Putamen (tissue), 1 donor: ENCODE measurements at regions not wholly inside any gene's neighbourhood (a gene's known extent, or its start where the extent isn't known, plus 50 kb on each side); places are given as distances from the start of the nearest gene placed in this dataset.
"Not testable (repeated sequence)": the region's sequence is repeated elsewhere in the genome, so short reads cannot be mapped to it uniquely, and the experiment has no call there.

Source experiments
- DNase-seq: peaks from one replicate; pipeline ENCODE4 v3.0.0-alpha.2; 2016; ENCODE audit warnings: low spot score

DNA sequence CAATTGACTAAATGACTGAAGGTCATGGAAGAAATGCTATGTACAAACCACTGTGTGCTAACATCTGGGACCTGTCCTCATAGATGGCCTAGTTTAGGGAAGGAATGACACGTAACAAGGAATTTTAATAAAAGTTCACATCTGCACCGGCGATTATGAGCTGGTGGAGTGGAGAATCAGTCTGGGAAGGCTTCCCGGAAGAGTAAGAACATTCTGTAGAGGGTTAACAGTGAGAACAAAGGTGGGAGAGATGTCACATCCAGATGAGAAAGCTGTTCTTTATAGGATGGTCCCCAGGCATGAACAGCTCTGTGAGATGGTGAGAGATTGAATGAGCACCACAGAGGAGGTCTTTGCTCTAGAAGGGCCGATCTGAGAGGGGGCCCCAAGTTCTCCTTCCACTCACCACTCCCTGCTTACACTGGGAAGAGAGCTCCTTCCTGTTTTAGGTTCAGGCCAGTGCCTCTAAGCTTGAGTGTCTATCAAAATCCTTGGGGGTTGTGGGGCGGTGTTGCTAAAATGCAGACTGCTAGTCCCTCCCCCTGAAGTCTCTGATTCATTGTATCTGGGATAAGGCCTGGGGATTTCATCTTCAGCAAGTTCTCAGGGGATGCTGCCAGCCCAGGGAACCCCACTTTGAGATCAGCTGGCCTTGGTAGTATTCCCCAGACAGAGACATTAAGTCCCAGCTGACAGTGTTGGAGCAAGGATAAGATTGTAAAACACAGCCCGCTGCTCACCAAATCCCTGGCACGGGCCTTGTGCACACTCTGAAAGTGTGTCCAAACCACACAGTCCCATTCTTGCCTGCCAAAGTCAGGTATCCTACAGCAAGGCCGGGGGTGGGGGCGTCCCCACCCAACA, 294.7 kb upstream of the MAF start:
- no peak for DNase-seq

DNA sequence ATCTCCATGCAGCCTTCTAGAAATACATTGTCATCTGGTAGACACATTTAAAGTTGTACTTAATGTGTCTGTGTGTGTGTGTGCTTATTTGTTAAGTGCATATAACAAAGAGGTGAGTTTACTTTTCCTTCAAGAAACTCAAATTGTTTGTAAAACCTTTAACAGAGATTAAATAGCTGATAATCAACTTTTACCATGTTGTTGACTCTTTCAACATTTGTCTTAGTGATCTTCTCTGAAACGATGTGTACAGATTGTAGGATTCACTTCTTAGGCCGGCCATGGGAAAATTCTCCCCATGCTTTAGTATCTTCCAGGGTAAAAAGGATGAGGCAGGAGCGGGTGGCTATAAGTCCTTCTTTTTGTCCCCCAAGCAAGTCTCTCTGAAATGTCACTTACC, 292.9 kb upstream of the MAF start:
- no peak for DNase-seq

DNA sequence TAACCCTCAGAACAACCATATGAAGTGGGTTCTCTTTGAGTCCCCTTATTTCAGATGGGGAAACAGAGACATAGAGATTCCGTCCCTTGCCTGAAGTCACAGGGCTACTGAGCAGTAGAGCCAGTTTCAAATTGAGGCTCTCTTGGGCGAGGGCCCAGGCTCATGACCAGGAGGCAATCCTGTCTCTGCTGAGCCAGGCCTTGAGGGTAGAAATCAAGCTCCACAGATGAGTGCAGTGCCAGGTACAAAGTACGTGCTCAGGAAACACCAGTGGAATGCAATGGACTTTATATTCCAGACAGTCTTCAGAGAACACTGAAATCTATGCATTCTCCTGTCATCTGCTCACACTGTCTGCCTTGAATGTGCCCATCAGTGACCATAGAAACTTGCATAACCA, 291.7 kb upstream of the MAF start:
- DNase-seq = no peak

DNA sequence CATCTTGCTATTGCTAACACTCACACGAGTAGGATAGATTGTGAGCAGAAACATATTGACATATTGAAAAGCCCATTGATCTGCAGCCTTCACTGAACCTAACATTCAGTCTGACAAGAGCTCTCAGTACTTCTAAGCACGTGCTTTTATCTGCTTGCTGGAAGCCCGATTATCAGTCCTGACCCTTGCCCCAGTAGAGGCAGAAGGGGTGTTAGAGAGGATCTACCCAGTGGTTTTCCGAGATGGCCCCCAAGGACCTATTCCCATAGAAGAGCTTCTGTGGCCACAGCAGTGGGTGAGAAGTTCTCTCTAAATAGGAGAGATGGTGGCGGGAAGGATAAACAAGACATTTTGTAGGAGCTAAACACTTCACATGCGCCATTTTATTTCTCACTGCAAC, 290.9 kb upstream of the MAF start:
- DNase-seq = no peak

DNA sequence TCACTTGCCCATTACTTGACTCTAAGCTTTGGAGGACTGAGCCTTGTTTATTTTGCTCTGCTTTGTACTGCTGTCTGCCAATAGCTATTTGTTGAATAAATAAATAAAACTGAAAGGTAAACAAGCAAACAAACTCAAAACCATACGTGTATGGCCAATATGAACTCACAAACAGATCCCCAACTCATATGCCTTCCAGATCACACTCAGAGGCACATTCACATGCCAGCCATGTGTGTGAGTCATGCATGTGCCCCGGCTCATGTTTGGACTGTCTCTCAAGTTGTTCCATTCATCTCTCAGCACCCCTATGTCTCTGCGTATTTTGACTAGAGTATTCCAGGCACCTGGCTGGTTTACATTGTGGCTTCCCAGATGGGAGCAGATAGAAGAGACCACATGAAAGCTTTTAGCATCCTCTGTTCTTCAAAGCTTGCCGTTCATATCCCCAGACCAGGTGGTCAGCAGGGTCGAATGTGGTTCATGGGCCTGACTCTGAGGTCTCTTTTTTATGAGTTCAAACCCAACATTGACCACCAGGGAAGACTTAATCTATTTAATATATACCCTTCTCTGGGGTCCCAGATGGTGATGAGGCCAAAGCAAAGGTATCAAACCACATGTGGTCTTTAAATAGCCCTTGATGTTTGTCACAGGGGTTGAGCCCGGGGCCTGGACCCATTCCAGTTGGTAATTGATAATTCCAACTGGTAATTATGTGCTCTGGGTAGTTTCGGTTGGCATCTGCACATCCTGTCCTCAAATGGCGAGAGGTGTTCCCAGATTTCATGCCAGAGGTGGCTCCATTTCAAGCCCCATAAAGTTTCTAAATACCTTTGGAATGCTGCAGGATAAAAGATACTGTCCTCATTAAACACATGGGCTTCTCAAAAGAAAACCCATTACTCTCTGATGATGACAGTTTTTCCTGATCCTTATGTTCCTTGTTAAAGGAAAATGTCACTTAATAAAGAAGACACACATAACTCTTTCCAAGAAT, 287.3 kb upstream of the MAF start:
- no peak for DNase-seq

DNA sequence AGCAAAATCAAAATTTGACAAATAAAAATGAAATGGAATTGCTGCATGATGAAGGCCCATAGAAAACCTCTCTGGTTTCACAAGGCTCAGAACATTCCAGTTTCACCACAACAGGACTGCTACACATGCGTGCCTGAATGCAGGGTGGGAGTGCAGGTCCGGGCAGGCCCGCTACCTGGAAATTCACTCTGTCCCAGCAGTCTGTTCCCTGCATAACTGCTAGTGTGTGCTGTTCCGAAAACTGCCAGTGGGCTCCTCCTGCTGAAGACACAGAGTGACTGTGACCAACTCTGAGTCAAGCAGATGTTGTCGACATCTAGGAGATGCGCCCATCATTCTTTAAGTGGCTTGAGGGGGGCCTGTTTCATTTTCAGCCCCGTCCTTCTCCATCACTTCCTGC, 284.8 kb upstream of the MAF start:
- DNase-seq = no peak

DNA sequence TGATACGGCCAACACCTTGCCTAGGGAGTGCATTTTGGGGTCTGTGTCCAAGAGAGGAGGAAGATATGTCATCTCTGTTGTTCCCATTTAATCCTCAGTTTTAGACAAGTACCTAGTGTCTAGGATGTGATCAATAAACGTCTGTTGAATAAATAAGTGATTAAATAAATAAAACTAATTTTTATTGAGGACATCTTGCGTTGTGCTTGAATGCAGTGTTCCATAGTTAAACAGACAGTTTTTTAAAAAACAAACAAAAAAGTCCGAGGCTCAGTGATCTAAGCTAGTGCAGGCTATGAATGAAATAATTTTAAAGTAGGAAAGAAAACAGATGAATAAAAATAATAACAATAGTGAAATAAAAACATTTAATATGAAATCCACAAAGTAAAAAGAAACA, 283.0 kb upstream of the MAF start:
- DNase-seq = no peak

DNA sequence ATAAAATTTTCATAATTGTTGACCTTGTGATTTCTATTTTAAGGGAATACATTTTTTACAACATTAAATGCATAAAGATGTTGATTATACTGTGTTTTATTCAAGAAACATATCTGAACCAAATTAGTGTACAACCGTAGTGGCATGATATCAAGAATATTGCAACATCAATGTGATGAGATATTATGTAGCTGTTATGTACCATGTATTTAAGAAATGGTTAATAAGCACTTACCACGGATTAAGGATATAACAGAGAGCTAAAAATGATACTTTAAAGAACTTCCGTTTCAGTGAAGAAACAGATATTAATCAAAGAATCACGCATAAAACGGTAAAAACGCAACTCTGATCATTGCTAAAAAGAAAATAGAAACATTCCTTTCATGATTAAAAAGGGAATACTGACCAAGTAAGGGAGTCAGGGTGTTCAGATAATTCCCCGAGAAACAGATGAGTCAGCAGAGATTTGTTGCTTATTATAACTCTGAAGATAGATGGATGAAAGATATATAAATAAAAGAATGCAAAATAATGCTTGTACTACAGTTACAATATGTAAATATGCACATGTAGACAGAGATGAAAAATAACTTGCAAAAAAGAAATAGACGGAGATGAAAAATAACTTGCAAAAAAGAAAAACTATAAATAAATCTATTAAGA, 281.9 kb upstream of the MAF start:
- DNase-seq = no peak

DNA sequence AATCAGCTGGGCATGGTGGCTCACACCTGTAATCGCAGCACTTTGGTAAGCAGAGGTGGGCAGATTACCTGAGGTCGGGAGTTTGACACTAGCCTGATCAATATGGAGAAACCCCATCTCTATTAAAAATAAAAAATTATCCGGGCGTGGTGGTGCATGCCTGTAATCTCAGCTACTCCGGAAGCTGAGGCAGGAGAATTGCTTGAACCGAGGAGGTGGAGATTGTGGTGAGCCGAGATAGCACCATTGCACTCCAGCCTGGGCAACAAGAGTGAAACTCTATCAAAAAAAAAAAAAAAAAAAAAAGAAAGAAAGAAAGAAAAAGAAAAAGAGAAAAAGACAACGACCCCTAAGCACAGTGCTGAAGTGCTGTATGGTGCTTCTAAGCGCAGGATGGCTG, 280.6 kb upstream of the MAF start:
- DNase-seq = not testable (repeated sequence)

DNA sequence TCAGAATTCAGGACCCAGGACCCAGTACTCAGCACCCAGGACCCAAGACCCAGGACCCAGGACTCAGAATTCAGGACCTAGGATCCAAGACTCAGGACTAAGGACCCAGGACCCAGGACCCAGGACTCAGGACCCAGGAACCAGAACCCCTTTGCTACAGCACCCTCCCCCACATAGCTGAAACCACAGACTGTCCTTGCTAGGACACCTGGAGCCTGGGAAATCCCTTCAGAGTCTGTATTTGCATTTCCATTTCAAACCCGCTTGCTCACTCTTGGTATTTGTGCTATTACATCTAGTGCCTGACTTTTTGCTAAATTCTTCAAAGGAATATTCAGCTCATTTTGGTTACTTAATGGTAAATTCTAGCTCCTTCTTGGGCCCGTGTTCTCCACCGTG, 275.8 kb upstream of the MAF start:
- no peak for DNase-seq

DNA sequence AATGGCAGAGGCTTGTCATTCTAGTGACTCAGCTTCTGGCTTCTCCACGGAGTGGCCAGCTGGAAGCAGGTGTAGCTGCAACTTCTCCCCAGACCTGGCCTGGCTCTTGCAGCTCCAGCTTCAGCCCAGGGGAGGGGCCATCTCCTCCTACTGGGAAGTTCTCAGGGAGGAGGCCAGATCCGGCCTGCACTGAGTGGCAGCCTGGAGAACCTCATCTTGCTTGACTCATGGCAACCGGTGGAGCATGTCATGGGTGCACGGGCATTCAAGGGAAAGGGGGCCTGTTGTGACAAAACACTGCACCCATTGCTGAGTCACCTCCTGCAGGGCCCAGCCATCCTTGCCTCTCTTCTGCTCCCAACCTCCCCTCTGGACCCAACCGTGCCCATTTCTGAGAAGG, 273.9 kb upstream of the MAF start:
- DNase-seq = no peak

DNA sequence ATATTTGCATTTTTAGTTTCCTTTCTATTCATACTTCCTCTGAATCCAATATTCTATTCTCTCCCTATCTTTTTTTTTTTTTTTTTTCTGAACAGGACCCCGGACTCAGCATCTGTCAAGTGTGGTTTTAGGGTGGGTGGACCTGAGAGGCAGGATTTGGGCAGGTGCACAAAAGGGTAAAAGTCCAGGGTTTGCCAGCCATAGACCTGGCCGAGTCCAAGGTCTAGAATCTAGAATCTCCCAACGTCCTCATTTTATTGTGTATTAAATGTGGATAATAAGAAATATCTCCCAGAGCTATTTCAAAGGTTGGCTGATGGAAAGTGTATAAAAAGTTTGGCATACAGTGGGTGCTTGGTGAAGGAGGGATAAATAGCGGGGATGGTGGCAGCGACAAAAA, 273.3 kb upstream of the MAF start:
- DNase-seq = no peak

DNA sequence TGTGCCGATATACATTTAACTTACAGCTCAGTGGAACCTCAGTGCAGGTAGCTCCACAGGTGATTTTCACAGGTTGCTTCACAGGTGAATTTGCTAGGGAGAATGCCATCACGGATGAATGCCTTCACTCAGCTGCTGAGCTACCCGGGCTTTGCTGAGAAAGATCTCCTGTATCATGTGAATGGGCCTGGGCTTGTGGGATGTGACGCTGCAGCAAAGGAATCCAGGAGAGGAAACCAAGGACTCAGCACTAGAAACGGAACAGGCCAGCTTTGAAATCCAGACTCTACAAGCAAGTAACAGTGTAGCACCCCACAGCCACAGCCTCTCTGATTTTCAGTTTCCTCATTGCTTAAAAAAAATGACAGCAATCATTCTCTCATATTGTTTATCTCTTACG, 271.4 kb upstream of the MAF start:
- DNase-seq = no peak

DNA sequence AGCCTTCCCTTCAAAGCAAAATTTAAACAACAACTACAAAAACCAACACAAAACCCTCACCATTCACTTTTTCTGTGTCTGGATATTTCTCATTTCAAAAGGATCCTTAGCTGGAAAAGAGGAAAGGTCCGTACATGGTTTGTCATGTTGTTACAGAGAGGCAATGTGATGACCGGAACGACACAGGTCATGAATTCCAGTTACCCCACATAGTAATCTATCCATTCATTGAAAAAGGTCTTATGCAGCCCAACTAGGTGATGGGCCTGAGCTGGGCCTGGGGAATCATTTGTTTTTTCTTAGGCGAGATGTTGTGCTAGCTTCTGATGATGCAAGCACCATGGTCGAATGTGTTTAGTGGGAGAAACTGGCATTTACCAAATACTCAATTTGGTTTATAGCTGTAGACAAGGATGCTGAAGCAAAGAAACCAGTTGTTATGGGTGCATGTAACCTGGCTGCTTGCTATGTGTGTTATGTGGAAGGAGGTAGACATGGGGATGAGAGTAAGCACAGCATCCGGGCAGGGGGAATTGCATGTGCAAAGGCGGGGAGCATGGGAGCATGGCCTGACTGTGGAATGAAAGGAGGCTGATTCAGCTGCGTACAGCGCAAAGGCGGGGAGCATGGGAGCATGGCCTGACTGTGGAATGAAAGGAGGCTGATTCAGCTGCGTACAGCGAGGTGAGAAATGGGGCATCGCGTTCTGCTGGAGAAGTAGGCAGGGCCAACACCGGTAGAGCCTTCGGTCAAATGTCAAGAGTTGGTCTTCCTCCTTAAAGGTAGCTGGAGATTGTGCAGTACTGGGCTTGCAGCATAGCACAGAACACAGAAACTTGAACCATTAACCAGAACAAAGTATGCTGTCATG, 269.7 kb upstream of the MAF start:
- no peak for DNase-seq

DNA sequence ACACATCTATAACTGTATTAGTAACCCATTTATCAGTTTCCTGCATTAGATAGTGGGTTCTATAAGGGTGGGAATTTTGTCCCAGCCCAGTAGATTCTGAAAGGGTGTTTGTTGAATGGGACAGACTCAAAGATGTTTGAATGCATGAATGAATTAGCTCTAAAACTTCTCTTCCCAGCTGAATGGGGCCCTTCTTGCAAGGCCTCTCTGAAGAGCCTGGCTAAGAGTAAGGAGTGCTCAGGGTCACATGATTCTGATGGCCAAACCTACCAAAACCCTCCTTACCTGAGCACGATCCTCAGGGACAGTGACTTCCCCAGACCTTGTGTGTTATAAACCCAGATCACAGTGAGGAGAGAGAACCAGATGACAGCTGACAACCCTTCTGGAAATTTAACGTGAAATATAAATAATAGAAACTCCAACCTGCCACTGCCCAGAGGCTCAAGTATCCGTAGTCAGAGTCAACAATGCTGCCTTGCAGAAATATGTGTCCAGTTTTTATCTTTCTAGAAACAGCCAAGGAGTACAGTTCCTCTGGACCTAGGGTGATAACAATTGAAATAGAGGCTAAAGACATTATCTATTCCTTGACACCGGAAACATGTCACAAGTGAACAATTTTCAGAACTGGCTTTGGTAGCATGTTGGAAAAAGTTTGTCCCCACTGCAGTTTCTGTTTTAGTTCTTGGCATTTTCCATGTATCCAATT, 268.9 kb upstream of the MAF start:
- no peak for DNase-seq

DNA sequence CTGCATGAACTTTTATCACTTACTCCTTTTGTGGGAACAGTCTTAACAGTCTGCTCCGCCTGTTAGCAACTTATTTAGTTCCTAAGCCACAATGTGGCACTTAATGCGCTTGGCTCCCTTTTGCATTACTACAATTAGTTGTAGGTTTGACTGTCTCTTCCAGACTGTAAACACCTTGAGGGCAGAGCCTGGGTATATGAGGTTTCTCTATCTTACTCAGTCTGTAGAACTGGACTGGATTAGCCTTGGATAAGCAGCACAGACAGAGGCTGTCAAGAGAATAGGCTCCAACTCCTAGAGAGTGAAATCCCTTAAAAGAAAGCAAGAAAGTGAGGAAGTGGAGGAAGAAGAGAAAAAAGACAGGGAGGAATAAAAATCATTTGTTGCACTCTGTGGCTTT, 268.3 kb upstream of the MAF start:
- no peak for DNase-seq

DNA sequence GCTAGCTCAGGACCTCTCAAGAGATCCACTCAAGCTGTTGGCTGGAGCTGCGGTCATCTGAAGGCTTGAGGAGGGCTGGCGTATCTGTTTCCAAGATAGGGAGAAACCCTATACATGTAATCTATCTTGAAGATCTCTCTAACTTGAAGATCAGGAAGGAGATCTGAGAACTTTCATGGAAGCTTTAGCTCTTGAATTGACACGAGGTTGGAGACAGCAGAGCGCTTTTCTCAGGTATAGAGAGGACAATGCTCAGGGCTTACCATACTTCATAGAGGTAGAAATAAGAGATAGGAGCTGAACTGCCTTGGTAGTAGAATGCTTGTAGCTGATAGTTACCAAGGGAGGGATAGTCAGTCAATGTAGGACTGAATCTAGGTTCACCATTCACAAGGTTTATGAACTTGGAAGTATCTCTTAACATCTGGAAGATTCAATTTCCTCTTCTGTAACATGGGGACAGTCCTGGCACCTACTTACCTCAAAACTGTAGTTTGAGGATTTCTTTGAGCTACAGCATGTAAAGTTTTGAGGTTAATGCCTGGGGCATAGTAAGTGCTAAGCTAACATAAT, 267.0 kb upstream of the MAF start:
- no peak for DNase-seq

DNA sequence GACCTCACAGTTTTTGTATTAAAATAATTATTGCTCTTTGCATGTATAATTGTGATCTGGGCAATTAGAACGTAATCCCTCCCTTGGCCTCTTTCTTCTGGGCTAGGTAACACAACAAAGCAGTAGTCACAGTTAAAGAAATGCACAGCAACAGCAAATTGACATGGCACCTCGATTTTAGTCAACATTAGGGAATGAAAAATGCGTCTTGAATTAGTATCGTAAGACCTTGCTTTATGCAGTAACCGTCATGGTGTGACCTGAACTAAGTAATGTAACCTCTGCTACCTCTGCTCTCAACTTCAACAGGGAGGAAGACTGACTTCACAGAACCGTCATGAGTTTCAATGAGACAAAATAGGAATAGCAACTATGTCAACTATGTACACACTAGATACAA, 265.4 kb upstream of the MAF start:
- no peak for DNase-seq

DNA sequence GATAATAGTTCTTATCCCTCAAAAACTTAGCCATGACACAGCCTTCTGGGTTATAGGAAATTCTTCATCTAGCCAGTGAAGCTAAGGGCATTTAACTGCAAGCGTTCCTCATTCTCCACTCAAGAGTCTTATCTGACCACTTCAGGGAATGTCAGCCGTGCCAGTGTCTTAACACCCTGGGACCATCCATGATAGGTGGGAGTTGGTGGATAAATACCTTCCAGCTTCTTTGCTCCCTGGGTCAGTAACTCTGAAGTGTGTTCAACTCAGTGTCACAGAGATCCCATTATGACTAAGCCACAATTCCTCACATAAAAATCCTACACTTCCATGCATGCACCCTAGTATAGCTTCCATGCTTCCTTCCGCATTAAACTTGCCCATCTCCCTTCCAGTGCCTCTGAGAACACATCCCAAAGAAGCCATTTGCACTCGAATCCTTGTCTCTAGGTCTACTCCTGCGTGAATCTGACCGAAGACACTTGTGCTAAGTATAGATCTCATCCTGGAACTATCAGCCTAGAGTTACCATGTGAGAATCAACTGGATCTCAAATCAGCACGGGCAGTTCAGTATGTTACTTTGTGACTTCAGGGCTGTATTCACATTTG, 264.3 kb upstream of the MAF start:
- no peak for DNase-seq
